Esophagus muscularis mucosa (tissue), 4 donors: ENCODE measurements at regions not wholly inside any gene's neighbourhood (a gene's known extent, or its start where the extent isn't known, plus 50 kb on each side); places are given as distances from the start of the nearest gene placed in this dataset.

Experiments used
- DNase-seq: peaks from one replicate; pipeline ENCODE4 v3.0.0-alpha.2; 2017; ENCODE audit errors: extremely low spot score
- H3K27ac ChIP-seq, 4 donors: fragments of 200-600 bp; sonication (generic); replicated peaks in 1 of 4; 1 replicate in 3 of 4; 2 replicates in 1 of 4; pipeline ENCODE4 v1.5.1; 2016 to 2019; ENCODE audit warnings: mild to moderate bottlenecking in 1 of 4
- H3K27me3 ChIP-seq, 4 donors: fragments of 200-600 bp; sonication (generic); one replicate each; pipeline versions ENCODE4 v1.5.1 to v1.6.0; 2016 to 2019
- H3K36me3 ChIP-seq, 4 donors: fragments of 200-600 bp; sonication (generic); one replicate each; pipeline ENCODE4 v1.5.1; 2016 to 2019
- H3K4me1 ChIP-seq, 4 donors: fragments of 200-600 bp; sonication (generic); one replicate each; pipeline ENCODE4 v1.5.1; 2016 to 2019
- H3K4me3 ChIP-seq, 4 donors: fragments of 200-600 bp; sonication (generic); 1 replicate in 2 of 4; 2 replicates in 2 of 4; pipeline ENCODE4 v1.5.1; 2016 to 2019; ENCODE audit warnings: mild to moderate bottlenecking in 4 of 4, moderate library complexity in 1 of 4
- H3K9me3 ChIP-seq, 4 donors: fragments of 200-600 bp; sonication (generic); 1 replicate in 3 of 4; 2 replicates in 1 of 4; pipeline ENCODE4 v1.5.1; 2016 to 2019
- CTCF ChIP-seq, 3 experiments: fragments of 200-600 bp in 2 of 3; fragments of 450-650 bp in 1 of 3; sonication (generic) in 2 of 3; IDR thresholded peaks; one replicate each; pipeline ENCODE4 v1.5.1; 2017 to 2019; ENCODE audit warnings: antibody characterized with exemption in 3 of 3, mild to moderate bottlenecking in 2 of 3, moderate library complexity in 1 of 3
- EP300 ChIP-seq: sonication (generic); formaldehyde crosslinking; IDR thresholded peaks from one replicate; pipeline ENCODE4 v1.6.1; 2017; ENCODE audit warnings: antibody characterized with exemption
- POLR2A ChIP-seq: fragments of 450-650 bp; IDR thresholded peaks from one replicate; pipeline ENCODE4 v1.6.1; 2017; ENCODE audit warnings: antibody characterized with exemption, moderate library complexity, mild to moderate bottlenecking, low read depth
- POLR2AphosphoS5 ChIP-seq, 2 donors: sonication (generic); formaldehyde crosslinking; IDR thresholded peaks; one replicate each; pipeline ENCODE4 v1.6.1; 2017; ENCODE audit warnings: antibody characterized with exemption in 2 of 2
- WGBS: methylation state at CpG from one replicate; pipeline ENCODE4 v1.1.5; 2018; 5-methylcytosine and 5-hydroxymethylcytosine counted together
- intact Hi-C: fragments of 100-400 bp; cut with DNase I; formaldehyde crosslinking; loops from one replicate; pipeline ENCODE4 v1.15.1; 2023

- Histone ChIP-seq H3K9me3 (no peaks in the 10 kb centered on the region), H3K4me1 (no peaks in the 10 kb centered on the region), H3K27me3 (no peaks in the 10 kb centered on the region), H3K4me3 (no peak overlapping the region), H3K36me3 (no peaks in the 10 kb centered on the region), H3K27ac (no peak overlapping the region)
- intact Hi-C loops: no loop called here
- no peak for DNase-seq
- WGBS: 83% methylated on average over 2 of the region's 2 CpGs
- TF ChIP-seq CTCF (IDR thresholded peaks at IDR 0.05): no peak
- TF ChIP-seq EP300: no peak
- TF ChIP-seq POLR2A: no peak
- TF ChIP-seq POLR2AphosphoS5 (IDR thresholded peaks at IDR 0.05): no peak
Observed at GRCh38 chr16:6114691-6115090, 1017.1 kb upstream of the EEF2KMT start.

DNA sequence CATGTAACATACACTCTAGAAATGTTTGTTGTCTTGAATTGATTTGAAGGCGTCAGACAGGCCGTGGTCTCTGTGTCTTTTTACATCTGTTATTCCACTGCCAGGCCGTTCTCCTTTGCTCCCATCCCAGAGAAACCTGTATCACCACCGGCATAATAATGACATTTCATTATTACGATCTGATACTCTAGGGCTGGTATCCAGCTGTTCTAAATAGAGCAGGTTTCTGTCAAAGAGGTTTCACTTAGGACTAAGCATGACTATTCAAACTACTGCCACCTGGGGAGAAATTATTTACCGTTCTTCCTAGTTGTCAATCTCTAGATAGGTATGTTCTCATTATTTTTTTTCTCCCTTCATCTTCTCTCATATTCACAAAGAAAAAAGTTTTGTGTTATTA, 1016.2 kb upstream of the EEF2KMT start:
- no peaks in the 10 kb centered on the region for H3K9me3 ChIP-seq
- H3K27me3 ChIP-seq: no peaks in the 10 kb centered on the region
- no peaks in the 10 kb centered on the region for H3K36me3 ChIP-seq
- WGBS: 55% methylated on average over 6 of the region's 6 CpGs
- no peak overlapping the region for H3K4me3 ChIP-seq
- no peak overlapping the region for H3K27ac ChIP-seq
- DNase-seq: no peak
- intact Hi-C loops: no loop called here
- H3K4me1 ChIP-seq: no peaks in the 10 kb centered on the region
- TF ChIP-seq CTCF (IDR thresholded peaks at IDR 0.05) (no peak), EP300 (no peak), POLR2AphosphoS5 (IDR thresholded peaks at IDR 0.05) (no peak), POLR2A (no peak)

GRCh38 chr16:6112700-6113099, 1015.1 kb upstream of the EEF2KMT start:
- TF ChIP-seq CTCF (IDR thresholded peaks at IDR 0.05): no peak
- TF ChIP-seq EP300: no peak
- no peak for TF ChIP-seq POLR2A
- no peak for TF ChIP-seq POLR2AphosphoS5 (IDR thresholded peaks at IDR 0.05)
- no peak for DNase-seq
- WGBS: 76% methylated on average over 2 of the region's 2 CpGs
- Histone ChIP-seq H3K27me3 (no peaks in the 10 kb centered on the region), H3K27ac (no peak overlapping the region), H3K4me3 (no peak overlapping the region), H3K36me3 (no peaks in the 10 kb centered on the region), H3K4me1 (no peaks in the 10 kb centered on the region), H3K9me3 (no peaks in the 10 kb centered on the region)
- intact Hi-C loops: no loop called here

- Histone ChIP-seq H3K27ac (no peak overlapping the region), H3K9me3 (peaks cover 0 to 5% (median 0%) of the 10 kb centered on the region in 4 donors), H3K4me1 (no peaks in the 10 kb centered on the region), H3K27me3 (no peaks in the 10 kb centered on the region), H3K36me3 (no peaks in the 10 kb centered on the region), H3K4me3 (no peak overlapping the region)
- DNase-seq: no peak
- intact Hi-C loops: no loop called here
- TF ChIP-seq CTCF (IDR thresholded peaks at IDR 0.05): no peak
- no peak for TF ChIP-seq POLR2AphosphoS5 (IDR thresholded peaks at IDR 0.05)
- no peak for TF ChIP-seq EP300
- TF ChIP-seq POLR2A: no peak
- 89% methylated on average over 1 of the region's 1 CpG for WGBS
Observed at GRCh38 chr16:6111390-6111789, 1013.8 kb upstream of the EEF2KMT start.

DNA sequence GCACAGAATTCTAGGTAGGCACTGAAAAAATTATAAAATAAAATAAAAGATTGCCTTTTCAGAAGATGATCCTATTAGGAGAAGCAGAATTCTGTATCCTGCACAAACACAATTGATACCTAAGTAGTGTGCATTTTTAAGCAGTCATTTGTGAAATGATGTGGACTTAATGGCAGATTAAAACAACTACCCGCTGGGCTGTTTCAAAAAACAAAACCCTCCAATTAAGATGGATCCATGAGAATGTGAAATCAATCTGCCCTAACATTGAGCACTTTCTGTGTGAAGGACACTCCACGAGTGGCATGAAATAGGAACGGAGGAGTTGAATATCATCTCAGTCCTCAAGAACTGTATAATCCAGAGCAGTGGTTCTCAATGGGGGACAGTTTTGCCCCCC, 1012.8 kb upstream of the EEF2KMT start:
- 75% methylated on average over 3 of the region's 3 CpGs for WGBS
- intact Hi-C loops: no loop called here
- H3K27me3 ChIP-seq: no peaks in the 10 kb centered on the region
- H3K4me1 ChIP-seq: no peaks in the 10 kb centered on the region
- no peak overlapping the region for H3K4me3 ChIP-seq
- TF ChIP-seq POLR2AphosphoS5 (IDR thresholded peaks at IDR 0.05) (no peak), POLR2A (no peak), CTCF (IDR thresholded peaks at IDR 0.05) (no peak), EP300 (no peak)
- DNase-seq: no peak
- no peak overlapping the region for H3K27ac ChIP-seq
- no peaks in the 10 kb centered on the region for H3K36me3 ChIP-seq
- peaks cover 0 to 5% (median 0%) of the 10 kb centered on the region in 4 donors for H3K9me3 ChIP-seq
